ENCODE measurements at regions not wholly inside any gene's neighbourhood (a gene's known extent, or its start where the extent isn't known, plus 50 kb on each side); places are given as distances from the start of the nearest gene placed in this dataset.

DNA sequence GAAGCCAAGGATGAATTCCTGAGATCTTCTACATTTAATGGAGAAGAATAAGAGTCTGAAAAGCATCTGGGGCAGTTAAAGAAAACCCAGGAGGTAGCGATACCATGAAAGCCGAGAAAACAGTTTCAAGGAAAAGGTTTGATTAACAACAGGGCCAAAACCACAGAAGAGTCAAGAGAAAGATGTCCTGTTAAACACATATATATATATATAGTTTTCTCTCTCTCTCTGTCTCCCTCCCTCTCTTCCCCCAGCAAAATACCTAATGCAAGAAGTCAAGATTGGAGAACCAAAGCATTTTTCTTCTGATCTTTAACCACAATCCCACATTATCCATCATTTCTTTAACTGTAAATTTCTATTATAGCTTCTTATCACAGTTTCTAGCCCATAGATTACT, 261.4 kb downstream of the SNX13 start:
- TF ChIP-seq, protein P1, sequence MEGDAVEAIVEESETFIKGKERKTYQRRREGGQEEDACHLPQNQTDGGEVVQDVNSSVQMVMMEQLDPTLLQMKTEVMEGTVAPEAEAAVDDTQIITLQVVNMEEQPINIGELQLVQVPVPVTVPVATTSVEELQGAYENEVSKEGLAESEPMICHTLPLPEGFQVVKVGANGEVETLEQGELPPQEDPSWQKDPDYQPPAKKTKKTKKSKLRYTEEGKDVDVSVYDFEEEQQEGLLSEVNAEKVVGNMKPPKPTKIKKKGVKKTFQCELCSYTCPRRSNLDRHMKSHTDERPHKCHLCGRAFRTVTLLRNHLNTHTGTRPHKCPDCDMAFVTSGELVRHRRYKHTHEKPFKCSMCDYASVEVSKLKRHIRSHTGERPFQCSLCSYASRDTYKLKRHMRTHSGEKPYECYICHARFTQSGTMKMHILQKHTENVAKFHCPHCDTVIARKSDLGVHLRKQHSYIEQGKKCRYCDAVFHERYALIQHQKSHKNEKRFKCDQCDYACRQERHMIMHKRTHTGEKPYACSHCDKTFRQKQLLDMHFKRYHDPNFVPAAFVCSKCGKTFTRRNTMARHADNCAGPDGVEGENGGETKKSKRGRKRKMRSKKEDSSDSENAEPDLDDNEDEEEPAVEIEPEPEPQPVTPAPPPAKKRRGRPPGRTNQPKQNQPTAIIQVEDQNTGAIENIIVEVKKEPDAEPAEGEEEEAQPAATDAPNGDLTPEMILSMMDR (IDR thresholded peaks at IDR 0.05) = no peak
- no peak for TF ChIP-seq POLR2AphosphoS5 (IDR thresholded peaks at IDR 0.05; ENCODE audit: low read depth, low read length)
- TF ChIP-seq, protein P2, sequence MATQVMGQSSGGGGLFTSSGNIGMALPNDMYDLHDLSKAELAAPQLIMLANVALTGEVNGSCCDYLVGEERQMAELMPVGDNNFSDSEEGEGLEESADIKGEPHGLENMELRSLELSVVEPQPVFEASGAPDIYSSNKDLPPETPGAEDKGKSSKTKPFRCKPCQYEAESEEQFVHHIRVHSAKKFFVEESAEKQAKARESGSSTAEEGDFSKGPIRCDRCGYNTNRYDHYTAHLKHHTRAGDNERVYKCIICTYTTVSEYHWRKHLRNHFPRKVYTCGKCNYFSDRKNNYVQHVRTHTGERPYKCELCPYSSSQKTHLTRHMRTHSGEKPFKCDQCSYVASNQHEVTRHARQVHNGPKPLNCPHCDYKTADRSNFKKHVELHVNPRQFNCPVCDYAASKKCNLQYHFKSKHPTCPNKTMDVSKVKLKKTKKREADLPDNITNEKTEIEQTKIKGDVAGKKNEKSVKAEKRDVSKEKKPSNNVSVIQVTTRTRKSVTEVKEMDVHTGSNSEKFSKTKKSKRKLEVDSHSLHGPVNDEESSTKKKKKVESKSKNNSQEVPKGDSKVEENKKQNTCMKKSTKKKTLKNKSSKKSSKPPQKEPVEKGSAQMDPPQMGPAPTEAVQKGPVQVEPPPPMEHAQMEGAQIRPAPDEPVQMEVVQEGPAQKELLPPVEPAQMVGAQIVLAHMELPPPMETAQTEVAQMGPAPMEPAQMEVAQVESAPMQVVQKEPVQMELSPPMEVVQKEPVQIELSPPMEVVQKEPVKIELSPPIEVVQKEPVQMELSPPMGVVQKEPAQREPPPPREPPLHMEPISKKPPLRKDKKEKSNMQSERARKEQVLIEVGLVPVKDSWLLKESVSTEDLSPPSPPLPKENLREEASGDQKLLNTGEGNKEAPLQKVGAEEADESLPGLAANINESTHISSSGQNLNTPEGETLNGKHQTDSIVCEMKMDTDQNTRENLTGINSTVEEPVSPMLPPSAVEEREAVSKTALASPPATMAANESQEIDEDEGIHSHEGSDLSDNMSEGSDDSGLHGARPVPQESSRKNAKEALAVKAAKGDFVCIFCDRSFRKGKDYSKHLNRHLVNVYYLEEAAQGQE (IDR thresholded peaks at IDR 0.05; ENCODE audit: insufficient read depth in 1 of 2, low read depth in 2 of 2, low read length in 1 of 2) = no peak
